ENCODE measurements at regions not wholly inside any gene's neighbourhood (a gene's known extent, or its start where the extent isn't known, plus 50 kb on each side); places are given as distances from the start of the nearest gene placed in this dataset.

DNA sequence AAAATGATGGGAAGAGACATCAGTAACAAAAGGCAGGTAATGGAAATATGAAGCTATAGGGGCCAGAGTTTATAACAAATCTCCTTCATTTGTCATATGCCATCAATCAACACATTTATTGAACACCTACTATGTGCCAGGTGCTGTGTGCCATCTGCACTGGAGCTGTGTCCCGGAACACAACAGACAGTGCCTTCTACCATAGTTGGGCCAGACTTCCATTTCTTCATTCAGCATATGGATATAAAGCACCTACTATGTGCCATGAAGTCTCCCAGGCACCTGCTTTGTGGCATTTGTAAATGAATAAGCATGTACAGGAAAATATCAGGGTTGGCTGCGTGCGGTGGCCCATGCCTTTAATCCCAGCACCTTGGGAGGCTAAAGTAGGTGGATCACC lies 112.5 kb upstream of the ERCC6L2 start:
- Mint-ChIP-seq H3K36me3 (ENCODE audit: insufficient read depth) (no peaks in the 10 kb centered on the region), H3K4me3 (ENCODE audit: low read depth) (no peak overlapping the region), H3K9me3 (ENCODE audit: low read depth) (no peaks in the 10 kb centered on the region), H3K27ac (no peak overlapping the region), H3K4me1 (ENCODE audit: low read depth) (no peaks in the 10 kb centered on the region), H3K27me3 (peaks cover 11% of the 10 kb centered on the region)
- no peak for TF ChIP-seq CTCF (IDR thresholded peaks at IDR 0.05; ENCODE audit: unreplicated experiment)
- DNase-seq (ENCODE audit: low spot score, unreplicated experiment), result no peak

DNA sequence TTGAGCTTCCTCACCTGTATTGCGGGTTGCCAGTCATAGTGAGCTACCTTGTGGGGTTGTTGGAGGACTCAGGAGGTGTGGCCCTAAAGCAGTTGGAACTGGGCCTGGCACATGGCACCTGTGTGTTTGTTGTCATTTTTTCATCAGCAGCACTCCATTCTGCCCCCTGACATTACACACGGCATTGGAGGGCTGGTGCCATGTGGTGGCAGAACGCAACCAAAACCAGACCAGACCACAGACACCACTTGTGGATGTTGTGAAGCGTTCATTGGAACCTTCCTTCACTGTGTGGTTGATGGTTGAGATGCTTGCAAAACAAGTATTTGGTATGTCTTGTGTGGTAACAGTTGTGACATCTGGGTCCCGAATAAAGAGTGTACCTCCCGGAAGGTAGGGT lies 113.2 kb upstream of the ERCC6L2 start:
- Mint-ChIP-seq H3K27ac (no peak overlapping the region), H3K27me3 (peaks cover 8% of the 10 kb centered on the region), H3K4me1 (ENCODE audit: low read depth) (no peaks in the 10 kb centered on the region), H3K36me3 (ENCODE audit: insufficient read depth) (no peaks in the 10 kb centered on the region), H3K9me3 (ENCODE audit: low read depth) (no peaks in the 10 kb centered on the region), H3K4me3 (ENCODE audit: low read depth) (no peak overlapping the region)
- no peak for DNase-seq (ENCODE audit: low spot score, unreplicated experiment)
- TF ChIP-seq CTCF (IDR thresholded peaks at IDR 0.05; ENCODE audit: unreplicated experiment), result no peak

- Mint-ChIP-seq H3K27me3 (peaks cover 9% of the 10 kb centered on the region), H3K4me1 (ENCODE audit: low read depth) (no peaks in the 10 kb centered on the region), H3K4me3 (ENCODE audit: low read depth) (no peak overlapping the region), H3K36me3 (ENCODE audit: insufficient read depth) (no peaks in the 10 kb centered on the region), H3K27ac (no peak overlapping the region), H3K9me3 (ENCODE audit: low read depth) (no peaks in the 10 kb centered on the region)
- DNase-seq (ENCODE audit: low spot score, unreplicated experiment), result no peak
- no peak for TF ChIP-seq CTCF (IDR thresholded peaks at IDR 0.05; ENCODE audit: unreplicated experiment)
Measured at GRCh38 chr9:95760791-95761190, 114.7 kb upstream of the ERCC6L2 start.

- TF ChIP-seq CTCF (IDR thresholded peaks at IDR 0.05; ENCODE audit: unreplicated experiment), result no peak
- Mint-ChIP-seq H3K9me3 (ENCODE audit: low read depth) (no peaks in the 10 kb centered on the region), H3K4me3 (ENCODE audit: low read depth) (no peak overlapping the region), H3K27me3 (peaks cover 38% of the 10 kb centered on the region), H3K4me1 (ENCODE audit: low read depth) (peaks cover 5% of the 10 kb centered on the region), H3K36me3 (ENCODE audit: insufficient read depth) (no peaks in the 10 kb centered on the region), H3K27ac (no peak overlapping the region)
- no peak for DNase-seq (ENCODE audit: low spot score, unreplicated experiment)
Measured at GRCh38 chr9:95757439-95757838, 118.1 kb upstream of the ERCC6L2 start.

DNA sequence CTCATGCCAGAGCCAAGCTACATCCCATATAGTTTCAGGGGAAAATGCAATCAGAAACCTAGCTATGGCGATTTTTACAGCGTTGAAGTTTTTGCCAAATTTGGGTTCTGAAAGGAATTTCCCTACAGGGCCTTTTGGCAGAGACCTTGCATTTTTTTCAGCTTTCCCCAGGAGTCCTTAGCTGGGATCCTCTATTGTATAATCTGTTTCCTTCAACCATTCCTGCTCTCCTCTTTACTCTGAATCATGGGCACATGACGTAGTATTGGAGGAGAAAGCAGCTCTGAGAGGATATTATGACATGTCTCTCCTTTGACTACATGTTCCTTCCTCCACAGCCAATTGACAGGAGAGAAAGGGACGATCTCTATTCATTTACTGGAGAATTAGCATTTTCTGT lies 118.5 kb upstream of the ERCC6L2 start:
- no peak overlapping the region for H3K4me3 Mint-ChIP-seq (ENCODE audit: low read depth)
- H3K27me3 Mint-ChIP-seq, result peaks cover 39% of the 10 kb centered on the region
- TF ChIP-seq CTCF (IDR thresholded peaks at IDR 0.05; ENCODE audit: unreplicated experiment), result no peak
- H3K9me3 Mint-ChIP-seq (ENCODE audit: low read depth), result no peaks in the 10 kb centered on the region
- H3K36me3 Mint-ChIP-seq (ENCODE audit: insufficient read depth), result no peaks in the 10 kb centered on the region
- no peak for DNase-seq (ENCODE audit: low spot score, unreplicated experiment)
- H3K27ac Mint-ChIP-seq, result no peak overlapping the region
- H3K4me1 Mint-ChIP-seq (ENCODE audit: low read depth), result peaks cover 5% of the 10 kb centered on the region
